ENCODE measurements at regions not wholly inside any gene's neighbourhood (a gene's known extent, or its start where the extent isn't known, plus 50 kb on each side); places are given as distances from the start of the nearest gene placed in this dataset.

GRCh38 chr1:231099996-231100767, 60.1 kb upstream of the FAM89A start:
- no peaks in the 10 kb centered on the region for H3K36me3 Mint-ChIP-seq (ENCODE audit: insufficient read depth, unreplicated experiment)
- 0 out of 2 replicates have a peak, but pooled peaks cover 3% of the 10 kb centered on the region for H3K4me1 ChIP-seq
- ChIA-PET CTCF (no interaction called here), POLR2A (no interaction called here)
- intact Hi-C loops (cut with micrococcal nuclease; ENCODE audit: unreplicated experiment) = no loop called here
- BruUV-seq (replicated peaks) = no TSS peak
- DNase-seq = no peak
- H3K4me1 Mint-ChIP-seq (ENCODE audit: low read depth, unreplicated experiment) = no peaks in the 10 kb centered on the region
- no peak for TF ChIP-seq CTCF (IDR thresholded peaks at IDR 0.05; ENCODE audit: insufficient read depth in 1 of 2, low read depth in 1 of 2, low read length in 1 of 2, severe bottlenecking in 1 of 2, unreplicated experiment in 1 of 2)
- H3K9me3 Mint-ChIP-seq (ENCODE audit: unreplicated experiment) = peaks cover 12% of the 10 kb centered on the region
- no peaks in the 10 kb centered on the region for H3K36me3 ChIP-seq (ENCODE audit: control insufficient read depth, insufficient read depth, low read length)
- no peak overlapping the region for H3K4me3 ChIP-seq (ENCODE audit: low read depth, low read length)
- no peak overlapping the region for H3K4me3 Mint-ChIP-seq (ENCODE audit: unreplicated experiment)
- no peaks in the 10 kb centered on the region for H3K9me3 ChIP-seq
- H3K27ac Mint-ChIP-seq (ENCODE audit: unreplicated experiment) = no peak overlapping the region
- H3K27me3 Mint-ChIP-seq (ENCODE audit: insufficient read depth, unreplicated experiment) = peaks cover 3% of the 10 kb centered on the region
- H3K27me3 ChIP-seq (replicated peaks; ENCODE audit: control insufficient read depth, insufficient read depth, low read length) = no peaks in the 10 kb centered on the region

DNA sequence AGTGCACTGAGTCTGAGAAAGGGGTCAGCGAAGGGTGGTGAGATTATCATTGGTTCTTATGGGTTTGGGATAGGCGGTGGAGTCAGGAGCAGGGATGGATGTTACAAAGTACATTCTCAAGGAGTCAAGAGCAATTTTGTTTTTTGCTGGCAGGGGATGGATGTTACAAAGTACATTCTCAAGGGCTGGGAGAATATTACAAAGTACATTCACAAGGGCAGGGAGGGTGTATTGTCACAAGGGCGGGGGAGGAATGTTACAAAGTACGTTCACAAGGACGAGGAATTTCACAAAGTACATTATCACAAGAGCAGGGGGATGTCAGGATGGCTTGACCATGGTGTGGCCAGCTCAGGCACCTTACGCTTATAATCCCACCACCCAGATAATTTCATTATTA, 59.3 kb upstream of the FAM89A start:
- no peak overlapping the region for H3K4me3 Mint-ChIP-seq (ENCODE audit: unreplicated experiment)
- peaks cover 3% of the 10 kb centered on the region for H3K27me3 Mint-ChIP-seq (ENCODE audit: insufficient read depth, unreplicated experiment)
- DNase-seq = no peak
- no peaks in the 10 kb centered on the region for H3K4me1 Mint-ChIP-seq (ENCODE audit: low read depth, unreplicated experiment)
- Histone ChIP-seq H3K9me3 (no peaks in the 10 kb centered on the region), H3K4me1 (0 out of 2 replicates have a peak, but pooled peaks cover 3% of the 10 kb centered on the region), H3K4me3 (ENCODE audit: low read depth, low read length) (no peak overlapping the region), H3K27me3 (replicated peaks; ENCODE audit: control insufficient read depth, insufficient read depth, low read length) (no peaks in the 10 kb centered on the region), H3K36me3 (ENCODE audit: control insufficient read depth, insufficient read depth, low read length) (no peaks in the 10 kb centered on the region)
- H3K9me3 Mint-ChIP-seq (ENCODE audit: unreplicated experiment) = peaks cover 12% of the 10 kb centered on the region
- no peaks in the 10 kb centered on the region for H3K36me3 Mint-ChIP-seq (ENCODE audit: insufficient read depth, unreplicated experiment)
- intact Hi-C loops (cut with micrococcal nuclease; ENCODE audit: unreplicated experiment) = no loop called here
- ChIA-PET CTCF (no interaction called here), POLR2A (no interaction called here)
- no peak for TF ChIP-seq CTCF (IDR thresholded peaks at IDR 0.05; ENCODE audit: insufficient read depth in 1 of 2, low read depth in 1 of 2, low read length in 1 of 2, severe bottlenecking in 1 of 2, unreplicated experiment in 1 of 2)
- BruUV-seq (replicated peaks) = no TSS peak
- H3K27ac Mint-ChIP-seq (ENCODE audit: unreplicated experiment) = no peak overlapping the region

DNA sequence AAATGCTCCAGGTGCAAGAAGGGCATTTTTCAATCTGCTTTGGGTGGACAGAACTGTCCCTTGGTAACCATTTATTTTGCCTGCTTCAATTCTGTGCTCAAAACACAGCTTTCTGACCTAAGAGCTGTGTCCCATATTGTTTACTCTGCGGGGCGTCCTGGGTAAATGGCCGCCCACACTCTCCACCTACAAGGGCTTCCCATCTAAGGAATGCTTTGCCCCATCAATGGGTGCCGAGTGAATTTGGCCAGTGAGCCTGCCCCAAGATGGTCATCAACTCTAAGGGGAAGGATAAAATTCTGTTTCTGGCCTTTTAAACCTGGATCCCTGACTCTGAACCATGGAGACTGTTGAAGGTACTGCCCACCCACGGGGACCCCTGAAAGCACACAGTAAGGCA, 55.5 kb upstream of the FAM89A start:
- H3K4me3 ChIP-seq (ENCODE audit: low read depth, low read length) = no peak overlapping the region
- Mint-ChIP-seq H3K27me3 (ENCODE audit: insufficient read depth, unreplicated experiment) (no peaks in the 10 kb centered on the region), H3K27ac (ENCODE audit: unreplicated experiment) (no peak overlapping the region), H3K4me3 (ENCODE audit: unreplicated experiment) (no peak overlapping the region), H3K4me1 (ENCODE audit: low read depth, unreplicated experiment) (no peaks in the 10 kb centered on the region), H3K9me3 (ENCODE audit: unreplicated experiment) (peaks cover 12% of the 10 kb centered on the region), H3K36me3 (ENCODE audit: insufficient read depth, unreplicated experiment) (no peaks in the 10 kb centered on the region)
- no TSS peak for BruUV-seq (replicated peaks)
- POLR2A ChIA-PET = no interaction called here
- CTCF ChIA-PET = no interaction called here
- 0 out of 2 replicates have a peak, but pooled peaks cover 3% of the 10 kb centered on the region for H3K4me1 ChIP-seq
- H3K9me3 ChIP-seq = no peaks in the 10 kb centered on the region
- no peaks in the 10 kb centered on the region for H3K27me3 ChIP-seq (replicated peaks; ENCODE audit: control insufficient read depth, insufficient read depth, low read length)
- no peaks in the 10 kb centered on the region for H3K36me3 ChIP-seq (ENCODE audit: control insufficient read depth, insufficient read depth, low read length)
- TF ChIP-seq CTCF (IDR thresholded peaks at IDR 0.05; ENCODE audit: insufficient read depth in 1 of 2, low read depth in 1 of 2, low read length in 1 of 2, severe bottlenecking in 1 of 2, unreplicated experiment in 1 of 2) = no peak
- intact Hi-C loops (cut with micrococcal nuclease; ENCODE audit: unreplicated experiment) = no loop called here
- DNase-seq = no peak

Data from Caco-2 (cell line).